ENCODE measurements at regions not wholly inside any gene's neighbourhood (a gene's known extent, or its start where the extent isn't known, plus 50 kb on each side); places are given as distances from the start of the nearest gene placed in this dataset.

- H3K79me2 ChIP-seq (ENCODE audit: control insufficient read depth, insufficient read depth, low read length): no peaks in the 10 kb centered on the region
- ChIA-PET RAD21 (ENCODE audit: unreplicated experiment) (no interaction called here), CTCF (no interaction called here), SMC1A (ENCODE audit: uncharacterized antibody, unreplicated experiment) (no interaction called here), POLR2A (no interaction called here)
- no peak overlapping the region for H2AFZ ChIP-seq (ENCODE audit: control insufficient read depth, low read depth, low read length)
- 34% methylated on average over 2 of the region's 2 CpGs for WGBS (ENCODE audit: insufficient coverage, insufficient replicate concordance, low lambda C conversion rate, missing lambda C conversion rate)
- H3K27ac ChIP-seq (ENCODE audit: control insufficient read depth, insufficient read depth): no peak overlapping the region
- DNase-seq (ENCODE audit: low read depth, low spot score) (no peak), FAIRE-seq (no peak), ATAC-seq (no peak)
- no peak overlapping the region for H3K4me2 ChIP-seq (ENCODE audit: control insufficient read depth, insufficient read depth)
- H3K27me3 ChIP-seq (replicated peaks in 1 of 2; ENCODE audit: control insufficient read depth in 2 of 2, insufficient read depth in 2 of 2, low read length in 1 of 2): no peaks in the 10 kb centered on the region
- H3K9me3 ChIP-seq (replicated peaks; ENCODE audit: control insufficient read depth, insufficient read depth, low read length): no peaks in the 10 kb centered on the region
- intact Hi-C loops (cut with micrococcal nuclease; ENCODE audit: unreplicated experiment) (no loop called here), in situ Hi-C loops (cut with MboI) (no loop called here)
- no peak for TF ChIP-seq POLR2A (IDR thresholded peaks at IDR 0.05; ENCODE audit: low read depth, low read length)
- TF ChIP-seq BCL3 (IDR thresholded peaks at IDR 0.05; ENCODE audit: borderline replicate concordance, insufficient read depth, low read depth, low read length, poor library complexity, severe bottlenecking): no peak
- TF ChIP-seq CREB1 (IDR thresholded peaks at IDR 0.05; ENCODE audit: low read depth): no peak
- TF ChIP-seq JUNB (IDR thresholded peaks at IDR 0.05): no peak
- H4K20me1 ChIP-seq (ENCODE audit: control insufficient read depth, insufficient read depth): no peaks in the 10 kb centered on the region
- no peak overlapping the region for H3K9ac ChIP-seq (ENCODE audit: control insufficient read depth, insufficient read depth, low read length)
- BruUV-seq (replicated peaks): no TSS peak
- no peaks in the 10 kb centered on the region for H3K4me1 ChIP-seq (ENCODE audit: control insufficient read depth, insufficient read depth, low read length)
- no peaks in the 10 kb centered on the region for H3K36me3 ChIP-seq (ENCODE audit: control insufficient read depth in 2 of 2, insufficient read depth in 2 of 2, low read length in 1 of 2)
- H3K4me3 ChIP-seq: no peak overlapping the region
Measured at GRCh38 chr13:57877601-57878000, 246.1 kb downstream of the PCDH17 start.

GRCh38 chr13:57878291-57878690 is 246.7 kb downstream of the PCDH17 start:
- Histone ChIP-seq H3K4me2 (ENCODE audit: control insufficient read depth, insufficient read depth) (no peak overlapping the region), H3K9ac (ENCODE audit: control insufficient read depth, insufficient read depth, low read length) (no peak overlapping the region), H3K4me1 (ENCODE audit: control insufficient read depth, insufficient read depth, low read length) (no peaks in the 10 kb centered on the region), H2AFZ (ENCODE audit: control insufficient read depth, low read depth, low read length) (no peak overlapping the region), H3K79me2 (ENCODE audit: control insufficient read depth, insufficient read depth, low read length) (no peaks in the 10 kb centered on the region), H3K9me3 (replicated peaks; ENCODE audit: control insufficient read depth, insufficient read depth, low read length) (no peaks in the 10 kb centered on the region), H3K36me3 (ENCODE audit: control insufficient read depth in 2 of 2, insufficient read depth in 2 of 2, low read length in 1 of 2) (no peaks in the 10 kb centered on the region), H3K27me3 (replicated peaks in 1 of 2; ENCODE audit: control insufficient read depth in 2 of 2, insufficient read depth in 2 of 2, low read length in 1 of 2) (no peaks in the 10 kb centered on the region), H3K27ac (ENCODE audit: control insufficient read depth, insufficient read depth) (no peak overlapping the region), H3K4me3 (no peak overlapping the region), H4K20me1 (ENCODE audit: control insufficient read depth, insufficient read depth) (no peaks in the 10 kb centered on the region)
- DNase-seq (ENCODE audit: low read depth, low spot score) (no peak), ATAC-seq (no peak), FAIRE-seq (no peak)
- intact Hi-C loops (cut with micrococcal nuclease; ENCODE audit: unreplicated experiment) (no loop called here), in situ Hi-C loops (cut with MboI) (no loop called here)
- SMC1A ChIA-PET (ENCODE audit: uncharacterized antibody, unreplicated experiment): no interaction called here
- no TSS peak for BruUV-seq (replicated peaks)
- POLR2A ChIA-PET: no interaction called here
- WGBS (ENCODE audit: insufficient coverage, insufficient replicate concordance, low lambda C conversion rate, missing lambda C conversion rate): 3% methylated on average over 2 of the region's 2 CpGs
- CTCF ChIA-PET: no interaction called here
- no peak for TF ChIP-seq NBN (IDR thresholded peaks at IDR 0.05)
- no peak for TF ChIP-seq NR2C1 (IDR thresholded peaks at IDR 0.05)
- TF ChIP-seq BCLAF1 (IDR thresholded peaks at IDR 0.05): no peak
- RAD21 ChIA-PET (ENCODE audit: unreplicated experiment): no interaction called here
